Cardiac fibroblast (primary cell): ENCODE measurements at regions not wholly inside any gene's neighbourhood (a gene's known extent, or its start where the extent isn't known, plus 50 kb on each side); places are given as distances from the start of the nearest gene placed in this dataset.

Experiments
- DNase-seq, 2 donors: peaks; one replicate each; pipeline versions ENCODE4 v3.0.0 to v3.0.0-alpha.2; 2010; ENCODE audit warnings: low read depth in 2 of 2
- H3K4me3 ChIP-seq, 2 donors: replicated peaks in 1 of 2; 1 replicate in 1 of 2; 2 replicates in 1 of 2; pipeline ENCODE4 v1.5.1; 2011; ENCODE audit warnings: low read depth in 2 of 2, low read length in 2 of 2, mild to moderate bottlenecking in 2 of 2, moderate library complexity in 1 of 2
- CTCF ChIP-seq: IDR thresholded peaks from one replicate; pipeline ENCODE4 v1.5.1; 2011; ENCODE audit warnings: low read depth, mild to moderate bottlenecking, low read length, inconsistent platforms

- no peak for DNase-seq
- no peak overlapping the region for H3K4me3 ChIP-seq
- no peak for TF ChIP-seq CTCF
These were observed 269.4 kb downstream of the RWDD3 start for GRCh38 chr1:95503278-95504030.

GRCh38 chr1:95504321-95504720 lies 270.3 kb downstream of the RWDD3 start:
- TF ChIP-seq CTCF: no peak
- no peak for DNase-seq
- H3K4me3 ChIP-seq: no peak overlapping the region

DNA sequence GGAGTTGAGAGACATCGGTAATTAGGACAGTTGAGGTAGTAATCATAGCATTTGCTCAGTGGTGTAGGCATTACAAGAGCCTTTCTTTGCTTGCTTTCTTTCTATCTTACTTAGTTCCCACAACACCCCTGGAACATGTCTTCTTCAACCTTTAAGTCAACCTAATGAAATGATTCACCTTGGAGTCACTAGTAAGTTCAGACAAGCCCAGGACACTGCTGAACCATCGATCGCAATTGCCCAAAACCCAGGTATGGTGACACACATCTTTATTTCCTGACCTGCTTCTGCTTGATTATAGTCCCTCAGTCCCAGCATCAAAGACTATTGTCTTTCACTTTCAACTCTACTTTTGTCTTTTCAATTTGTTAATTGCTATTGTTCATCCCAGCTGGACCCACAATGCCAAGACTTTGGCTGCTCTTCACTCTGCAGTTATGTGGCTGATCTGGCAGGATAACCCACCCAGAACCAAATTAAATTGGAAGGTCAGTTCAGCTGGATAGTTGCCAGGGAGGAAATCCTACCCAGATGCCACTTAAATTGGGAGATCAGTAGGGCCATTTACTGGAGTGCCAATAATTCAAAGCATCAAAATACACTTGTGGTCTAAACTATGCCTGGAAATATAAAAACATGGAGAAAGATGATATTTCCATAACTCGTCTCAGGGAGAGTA lies 272.9 kb downstream of the RWDD3 start:
- no peak overlapping the region for H3K4me3 ChIP-seq
- no peak for DNase-seq
- TF ChIP-seq CTCF: no peak

DNA sequence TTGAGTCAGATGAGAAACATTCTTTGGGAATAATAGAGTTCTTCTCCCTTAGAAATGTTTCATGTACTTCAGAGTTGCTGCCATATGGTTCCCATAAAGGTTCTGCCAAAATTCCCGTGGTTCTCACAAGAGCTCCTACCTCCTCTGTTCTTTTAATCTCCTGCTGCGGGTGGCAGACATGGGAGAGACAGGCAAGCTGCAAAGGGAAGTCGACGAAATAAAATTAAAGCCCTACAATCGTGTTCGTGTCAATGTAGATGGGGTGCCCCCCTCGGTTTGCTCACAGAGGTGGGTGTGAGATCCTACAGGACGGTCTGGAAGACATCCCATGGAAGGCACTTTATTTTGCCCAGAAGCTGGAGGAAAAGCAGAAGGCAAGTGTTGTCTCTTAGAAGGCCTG lies 276.0 kb downstream of the RWDD3 start:
- no peak for TF ChIP-seq CTCF
- DNase-seq: no peak

GRCh38 chr1:95512925-95513324 lies 278.9 kb downstream of the RWDD3 start:
- DNase-seq: no peak
- H3K4me3 ChIP-seq: no peak overlapping the region
- no peak for TF ChIP-seq CTCF

More for the DNA sequence above, 276.0 kb downstream of the RWDD3 start:
- H3K4me3 ChIP-seq: no peak overlapping the region

DNA sequence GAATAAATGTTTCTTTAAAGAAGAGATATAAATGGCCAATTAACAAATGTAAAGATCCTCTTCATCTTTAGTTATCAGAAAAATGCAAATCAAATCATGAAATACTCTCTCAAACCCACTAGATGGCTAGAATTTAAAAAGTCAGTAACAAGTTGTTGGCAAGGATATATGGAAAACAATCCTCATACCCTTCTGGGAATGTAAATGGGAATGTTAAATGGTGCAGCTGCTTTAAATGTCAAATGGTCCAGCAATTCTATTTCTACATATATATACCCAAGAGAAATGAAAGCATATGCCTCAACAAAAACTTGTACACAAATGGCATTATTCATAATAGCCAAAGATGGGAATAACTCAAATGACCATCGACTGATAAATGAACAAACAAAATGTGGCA lies 283.5 kb downstream of the RWDD3 start:
- no peak for TF ChIP-seq CTCF
- no peak for DNase-seq
- H3K4me3 ChIP-seq: no peak overlapping the region
